Stomach (tissue), 4 donors: ENCODE measurements at regions not wholly inside any gene's neighbourhood (a gene's known extent, or its start where the extent isn't known, plus 50 kb on each side); places are given as distances from the start of the nearest gene placed in this dataset.

Experiments used
- CTCF ChIP-seq, 7 experiments: fragments of 450-650 bp in 4 of 7; fragments of 200-600 bp in 3 of 7; sonication (generic) in 3 of 7; IDR thresholded peaks; one replicate each; pipeline ENCODE4 v1.5.1; 2016 to 2019; ENCODE audit warnings: antibody characterized with exemption in 7 of 7, control low read depth in 2 of 7, mild to moderate bottlenecking in 1 of 7
- POLR2A ChIP-seq, 4 donors: fragments of 450-650 bp; IDR thresholded peaks; one replicate each; pipeline ENCODE4 v1.6.1; 2016; ENCODE audit warnings: antibody characterized with exemption in 4 of 4, control low read depth in 2 of 4, mild to moderate bottlenecking in 1 of 4, moderate library complexity in 1 of 4

DNA sequence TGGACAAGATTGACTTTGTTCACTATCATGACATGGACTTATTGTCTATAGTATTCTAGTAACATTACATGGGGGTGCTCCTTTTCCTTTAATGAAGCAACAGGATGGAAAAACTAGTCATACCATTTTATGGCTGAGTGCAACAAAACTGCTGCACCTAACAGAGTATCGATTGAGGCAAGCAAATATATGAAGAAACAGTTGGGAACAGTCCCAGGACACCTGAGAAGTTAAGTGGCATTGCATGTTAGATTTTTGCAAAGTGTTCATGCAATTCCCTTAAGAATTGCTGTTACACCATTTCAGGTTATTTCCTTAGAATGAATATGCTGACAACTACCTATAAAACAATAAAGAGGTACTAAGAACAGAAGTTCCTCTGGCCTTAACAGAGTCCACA, 541.5 kb upstream of the ANO3 start:
- TF ChIP-seq CTCF (IDR thresholded peaks at IDR 0.05) (no peak), POLR2A (IDR thresholded peaks at IDR 0.05) (no peak)
